ENCODE measurements at regions not wholly inside any gene's neighbourhood (a gene's known extent, or its start where the extent isn't known, plus 50 kb on each side); places are given as distances from the start of the nearest gene placed in this dataset.

DNA sequence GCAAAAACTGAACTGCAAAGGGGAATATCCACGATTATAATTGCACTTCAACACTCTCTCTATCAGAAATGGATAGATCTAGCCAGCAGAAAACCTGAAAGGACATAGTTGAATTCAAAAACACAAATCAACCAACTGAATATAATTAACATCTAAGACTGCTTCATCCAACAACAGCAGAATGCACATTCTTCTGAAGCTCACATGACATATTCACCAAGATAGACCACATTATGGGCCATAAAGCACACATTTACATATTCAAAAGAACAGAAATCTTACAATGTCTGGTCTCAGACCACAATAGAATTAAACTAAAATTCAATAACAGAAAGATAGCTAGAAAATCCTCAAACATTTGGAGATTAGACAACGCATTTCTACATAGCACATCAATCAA, 118.3 kb downstream of the FBXO4 start (continued):
- TF ChIP-seq TEAD4 (CRISPR knock-in tag; IDR thresholded peaks at IDR 0.05) (no peak), ELF4 (CRISPR knock-in tag; IDR thresholded peaks at IDR 0.05; ENCODE audit: low read depth) (no peak)
- TF ChIP-seq, protein P1, sequence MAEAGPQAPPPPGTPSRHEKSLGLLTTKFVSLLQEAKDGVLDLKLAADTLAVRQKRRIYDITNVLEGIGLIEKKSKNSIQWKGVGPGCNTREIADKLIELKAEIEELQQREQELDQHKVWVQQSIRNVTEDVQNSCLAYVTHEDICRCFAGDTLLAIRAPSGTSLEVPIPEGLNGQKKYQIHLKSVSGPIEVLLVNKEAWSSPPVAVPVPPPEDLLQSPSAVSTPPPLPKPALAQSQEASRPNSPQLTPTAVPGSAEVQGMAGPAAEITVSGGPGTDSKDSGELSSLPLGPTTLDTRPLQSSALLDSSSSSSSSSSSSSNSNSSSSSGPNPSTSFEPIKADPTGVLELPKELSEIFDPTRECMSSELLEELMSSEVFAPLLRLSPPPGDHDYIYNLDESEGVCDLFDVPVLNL (CRISPR knock-in tag; IDR thresholded peaks at IDR 0.05; ENCODE audit: borderline replicate concordance, low read depth): no peak
- TF ChIP-seq, protein P2, sequence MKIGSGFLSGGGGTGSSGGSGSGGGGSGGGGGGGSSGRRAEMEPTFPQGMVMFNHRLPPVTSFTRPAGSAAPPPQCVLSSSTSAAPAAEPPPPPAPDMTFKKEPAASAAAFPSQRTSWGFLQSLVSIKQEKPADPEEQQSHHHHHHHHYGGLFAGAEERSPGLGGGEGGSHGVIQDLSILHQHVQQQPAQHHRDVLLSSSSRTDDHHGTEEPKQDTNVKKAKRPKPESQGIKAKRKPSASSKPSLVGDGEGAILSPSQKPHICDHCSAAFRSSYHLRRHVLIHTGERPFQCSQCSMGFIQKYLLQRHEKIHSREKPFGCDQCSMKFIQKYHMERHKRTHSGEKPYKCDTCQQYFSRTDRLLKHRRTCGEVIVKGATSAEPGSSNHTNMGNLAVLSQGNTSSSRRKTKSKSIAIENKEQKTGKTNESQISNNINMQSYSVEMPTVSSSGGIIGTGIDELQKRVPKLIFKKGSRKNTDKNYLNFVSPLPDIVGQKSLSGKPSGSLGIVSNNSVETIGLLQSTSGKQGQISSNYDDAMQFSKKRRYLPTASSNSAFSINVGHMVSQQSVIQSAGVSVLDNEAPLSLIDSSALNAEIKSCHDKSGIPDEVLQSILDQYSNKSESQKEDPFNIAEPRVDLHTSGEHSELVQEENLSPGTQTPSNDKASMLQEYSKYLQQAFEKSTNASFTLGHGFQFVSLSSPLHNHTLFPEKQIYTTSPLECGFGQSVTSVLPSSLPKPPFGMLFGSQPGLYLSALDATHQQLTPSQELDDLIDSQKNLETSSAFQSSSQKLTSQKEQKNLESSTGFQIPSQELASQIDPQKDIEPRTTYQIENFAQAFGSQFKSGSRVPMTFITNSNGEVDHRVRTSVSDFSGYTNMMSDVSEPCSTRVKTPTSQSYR (CRISPR knock-in tag; IDR thresholded peaks at IDR 0.05): no peak

DNA sequence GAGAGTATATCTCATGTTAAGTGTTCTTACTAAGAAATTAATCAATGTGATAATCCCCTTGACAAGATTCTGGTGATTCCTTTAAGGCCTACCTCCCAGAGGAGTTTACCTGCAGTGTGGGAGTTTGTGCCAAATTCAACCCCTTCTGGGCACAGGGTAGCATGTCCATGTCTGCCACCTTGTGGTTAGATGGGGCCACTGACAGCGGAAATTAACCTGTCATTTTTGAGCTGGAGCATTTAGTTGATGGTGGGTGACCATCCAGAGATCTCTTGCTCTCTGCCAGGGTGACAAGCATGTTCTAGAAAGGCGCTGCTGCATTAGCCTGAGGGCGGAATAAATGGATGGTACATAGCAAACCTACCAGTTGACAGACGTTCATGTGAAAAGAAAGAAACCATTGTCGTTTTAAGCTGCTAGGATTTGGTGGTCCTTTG, 132.2 kb downstream of the FBXO4 start:
- Mint-ChIP-seq H3K27me3 (ENCODE audit: low read depth) (no peaks in the 10 kb centered on the region), H3K27ac (no peak overlapping the region), H3K36me3 (no peaks in the 10 kb centered on the region), H3K9me3 (no peaks in the 10 kb centered on the region), H3K4me3 (no peak overlapping the region), H3K4me1 (peaks cover 3% of the 10 kb centered on the region; the same call in 1 of the 2 replicates)
- TF ChIP-seq, protein P3, sequence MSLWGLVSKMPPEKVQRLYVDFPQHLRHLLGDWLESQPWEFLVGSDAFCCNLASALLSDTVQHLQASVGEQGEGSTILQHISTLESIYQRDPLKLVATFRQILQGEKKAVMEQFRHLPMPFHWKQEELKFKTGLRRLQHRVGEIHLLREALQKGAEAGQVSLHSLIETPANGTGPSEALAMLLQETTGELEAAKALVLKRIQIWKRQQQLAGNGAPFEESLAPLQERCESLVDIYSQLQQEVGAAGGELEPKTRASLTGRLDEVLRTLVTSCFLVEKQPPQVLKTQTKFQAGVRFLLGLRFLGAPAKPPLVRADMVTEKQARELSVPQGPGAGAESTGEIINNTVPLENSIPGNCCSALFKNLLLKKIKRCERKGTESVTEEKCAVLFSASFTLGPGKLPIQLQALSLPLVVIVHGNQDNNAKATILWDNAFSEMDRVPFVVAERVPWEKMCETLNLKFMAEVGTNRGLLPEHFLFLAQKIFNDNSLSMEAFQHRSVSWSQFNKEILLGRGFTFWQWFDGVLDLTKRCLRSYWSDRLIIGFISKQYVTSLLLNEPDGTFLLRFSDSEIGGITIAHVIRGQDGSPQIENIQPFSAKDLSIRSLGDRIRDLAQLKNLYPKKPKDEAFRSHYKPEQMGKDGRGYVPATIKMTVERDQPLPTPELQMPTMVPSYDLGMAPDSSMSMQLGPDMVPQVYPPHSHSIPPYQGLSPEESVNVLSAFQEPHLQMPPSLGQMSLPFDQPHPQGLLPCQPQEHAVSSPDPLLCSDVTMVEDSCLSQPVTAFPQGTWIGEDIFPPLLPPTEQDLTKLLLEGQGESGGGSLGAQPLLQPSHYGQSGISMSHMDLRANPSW (CRISPR knock-in tag; conservative IDR thresholded peaks at IDR 0.05; ENCODE audit: low read depth): no peak
- TF ChIP-seq, protein P4, sequence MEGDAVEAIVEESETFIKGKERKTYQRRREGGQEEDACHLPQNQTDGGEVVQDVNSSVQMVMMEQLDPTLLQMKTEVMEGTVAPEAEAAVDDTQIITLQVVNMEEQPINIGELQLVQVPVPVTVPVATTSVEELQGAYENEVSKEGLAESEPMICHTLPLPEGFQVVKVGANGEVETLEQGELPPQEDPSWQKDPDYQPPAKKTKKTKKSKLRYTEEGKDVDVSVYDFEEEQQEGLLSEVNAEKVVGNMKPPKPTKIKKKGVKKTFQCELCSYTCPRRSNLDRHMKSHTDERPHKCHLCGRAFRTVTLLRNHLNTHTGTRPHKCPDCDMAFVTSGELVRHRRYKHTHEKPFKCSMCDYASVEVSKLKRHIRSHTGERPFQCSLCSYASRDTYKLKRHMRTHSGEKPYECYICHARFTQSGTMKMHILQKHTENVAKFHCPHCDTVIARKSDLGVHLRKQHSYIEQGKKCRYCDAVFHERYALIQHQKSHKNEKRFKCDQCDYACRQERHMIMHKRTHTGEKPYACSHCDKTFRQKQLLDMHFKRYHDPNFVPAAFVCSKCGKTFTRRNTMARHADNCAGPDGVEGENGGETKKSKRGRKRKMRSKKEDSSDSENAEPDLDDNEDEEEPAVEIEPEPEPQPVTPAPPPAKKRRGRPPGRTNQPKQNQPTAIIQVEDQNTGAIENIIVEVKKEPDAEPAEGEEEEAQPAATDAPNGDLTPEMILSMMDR (IDR thresholded peaks at IDR 0.05): peak; percentile 64; the same call in 1 of the 2 replicates
- DNase-seq (ENCODE audit: low spot score) (peak; percentile 72), ATAC-seq (peak; percentile 97)
- ChIA-PET POLR2A (no interaction called here), CTCF (interaction anchor here (0.6 to 2.3 kb wide), 49 partner anchors 9 to 832 kb away, joined by 3 to 34 read pairs (median 4); partner anchors contain the start of genes FBXO4, GHR and RIMOC1)

DNA sequence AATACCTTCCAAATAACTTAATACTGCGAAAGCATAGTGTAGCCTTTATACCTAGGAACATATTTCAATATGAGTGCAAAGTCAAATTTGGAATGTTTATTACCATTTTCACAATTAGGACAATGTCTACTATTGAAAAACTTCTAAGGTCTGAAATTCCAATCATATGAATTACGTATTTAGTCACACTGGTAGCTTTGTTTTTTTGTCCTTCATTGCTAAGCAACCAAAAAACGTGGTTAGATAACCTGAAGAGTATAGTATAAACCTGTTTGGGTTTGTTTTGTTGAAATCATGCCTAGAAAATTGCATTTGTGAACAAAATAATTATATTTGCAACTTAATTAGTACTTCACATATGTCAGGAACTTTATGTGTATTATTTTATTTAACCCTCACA, 134.2 kb downstream of the FBXO4 start:
- H3K27ac Mint-ChIP-seq: no peak overlapping the region
- TF ChIP-seq ZNF219 (CRISPR knock-in tag; IDR thresholded peaks at IDR 0.05; ENCODE audit: borderline replicate concordance): no peak
- TF ChIP-seq, protein P5, sequence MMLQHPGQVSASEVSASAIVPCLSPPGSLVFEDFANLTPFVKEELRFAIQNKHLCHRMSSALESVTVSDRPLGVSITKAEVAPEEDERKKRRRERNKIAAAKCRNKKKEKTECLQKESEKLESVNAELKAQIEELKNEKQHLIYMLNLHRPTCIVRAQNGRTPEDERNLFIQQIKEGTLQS (CRISPR knock-in tag; conservative IDR thresholded peaks at IDR 0.05): no peak
- TF ChIP-seq ZNF396 (CRISPR knock-in tag; IDR thresholded peaks at IDR 0.05; ENCODE audit: borderline replicate concordance): no peak
- TF ChIP-seq, protein P6, sequence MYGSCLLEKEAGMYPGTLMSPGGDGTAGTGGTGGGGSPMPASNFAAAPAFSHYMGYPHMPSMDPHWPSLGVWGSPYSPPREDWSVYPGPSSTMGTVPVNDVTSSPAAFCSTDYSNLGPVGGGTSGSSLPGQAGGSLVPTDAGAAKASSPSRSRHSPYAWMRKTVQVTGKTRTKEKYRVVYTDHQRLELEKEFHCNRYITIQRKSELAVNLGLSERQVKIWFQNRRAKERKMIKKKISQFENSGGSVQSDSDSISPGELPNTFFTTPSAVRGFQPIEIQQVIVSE (CRISPR knock-in tag; IDR thresholded peaks at IDR 0.05; ENCODE audit: borderline replicate concordance): no peak
- TF ChIP-seq, protein P7, sequence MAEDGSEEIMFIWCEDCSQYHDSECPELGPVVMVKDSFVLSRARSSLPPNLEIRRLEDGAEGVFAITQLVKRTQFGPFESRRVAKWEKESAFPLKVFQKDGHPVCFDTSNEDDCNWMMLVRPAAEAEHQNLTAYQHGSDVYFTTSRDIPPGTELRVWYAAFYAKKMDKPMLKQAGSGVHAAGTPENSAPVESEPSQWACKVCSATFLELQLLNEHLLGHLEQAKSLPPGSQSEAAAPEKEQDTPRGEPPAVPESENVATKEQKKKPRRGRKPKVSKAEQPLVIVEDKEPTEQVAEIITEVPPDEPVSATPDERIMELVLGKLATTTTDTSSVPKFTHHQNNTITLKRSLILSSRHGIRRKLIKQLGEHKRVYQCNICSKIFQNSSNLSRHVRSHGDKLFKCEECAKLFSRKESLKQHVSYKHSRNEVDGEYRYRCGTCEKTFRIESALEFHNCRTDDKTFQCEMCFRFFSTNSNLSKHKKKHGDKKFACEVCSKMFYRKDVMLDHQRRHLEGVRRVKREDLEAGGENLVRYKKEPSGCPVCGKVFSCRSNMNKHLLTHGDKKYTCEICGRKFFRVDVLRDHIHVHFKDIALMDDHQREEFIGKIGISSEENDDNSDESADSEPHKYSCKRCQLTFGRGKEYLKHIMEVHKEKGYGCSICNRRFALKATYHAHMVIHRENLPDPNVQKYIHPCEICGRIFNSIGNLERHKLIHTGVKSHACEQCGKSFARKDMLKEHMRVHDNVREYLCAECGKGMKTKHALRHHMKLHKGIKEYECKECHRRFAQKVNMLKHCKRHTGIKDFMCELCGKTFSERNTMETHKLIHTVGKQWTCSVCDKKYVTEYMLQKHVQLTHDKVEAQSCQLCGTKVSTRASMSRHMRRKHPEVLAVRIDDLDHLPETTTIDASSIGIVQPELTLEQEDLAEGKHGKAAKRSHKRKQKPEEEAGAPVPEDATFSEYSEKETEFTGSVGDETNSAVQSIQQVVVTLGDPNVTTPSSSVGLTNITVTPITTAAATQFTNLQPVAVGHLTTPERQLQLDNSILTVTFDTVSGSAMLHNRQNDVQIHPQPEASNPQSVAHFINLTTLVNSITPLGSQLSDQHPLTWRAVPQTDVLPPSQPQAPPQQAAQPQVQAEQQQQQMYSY (CRISPR knock-in tag; IDR thresholded peaks at IDR 0.05): no peak
- TF ChIP-seq ZNF317 (CRISPR knock-in tag; IDR thresholded peaks at IDR 0.05; ENCODE audit: borderline replicate concordance, low read depth): no peak
- no peak for TF ChIP-seq ZNF121 (CRISPR knock-in tag; IDR thresholded peaks at IDR 0.05)
- TF ChIP-seq, protein P8, sequence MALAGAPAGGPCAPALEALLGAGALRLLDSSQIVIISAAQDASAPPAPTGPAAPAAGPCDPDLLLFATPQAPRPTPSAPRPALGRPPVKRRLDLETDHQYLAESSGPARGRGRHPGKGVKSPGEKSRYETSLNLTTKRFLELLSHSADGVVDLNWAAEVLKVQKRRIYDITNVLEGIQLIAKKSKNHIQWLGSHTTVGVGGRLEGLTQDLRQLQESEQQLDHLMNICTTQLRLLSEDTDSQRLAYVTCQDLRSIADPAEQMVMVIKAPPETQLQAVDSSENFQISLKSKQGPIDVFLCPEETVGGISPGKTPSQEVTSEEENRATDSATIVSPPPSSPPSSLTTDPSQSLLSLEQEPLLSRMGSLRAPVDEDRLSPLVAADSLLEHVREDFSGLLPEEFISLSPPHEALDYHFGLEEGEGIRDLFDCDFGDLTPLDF (CRISPR knock-in tag; IDR thresholded peaks at IDR 0.05): no peak
- TF ChIP-seq, protein P9, sequence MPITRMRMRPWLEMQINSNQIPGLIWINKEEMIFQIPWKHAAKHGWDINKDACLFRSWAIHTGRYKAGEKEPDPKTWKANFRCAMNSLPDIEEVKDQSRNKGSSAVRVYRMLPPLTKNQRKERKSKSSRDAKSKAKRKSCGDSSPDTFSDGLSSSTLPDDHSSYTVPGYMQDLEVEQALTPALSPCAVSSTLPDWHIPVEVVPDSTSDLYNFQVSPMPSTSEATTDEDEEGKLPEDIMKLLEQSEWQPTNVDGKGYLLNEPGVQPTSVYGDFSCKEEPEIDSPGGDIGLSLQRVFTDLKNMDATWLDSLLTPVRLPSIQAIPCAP (CRISPR knock-in tag; IDR thresholded peaks at IDR 0.05): no peak
- TF ChIP-seq TEAD1 (CRISPR knock-in tag; IDR thresholded peaks at IDR 0.05): no peak

More for the DNA sequence above, 134.2 kb downstream of the FBXO4 start:
- Mint-ChIP-seq H3K27me3 (ENCODE audit: low read depth) (no peaks in the 10 kb centered on the region), H3K4me1 (peaks cover 3% of the 10 kb centered on the region; the same call in 1 of the 2 replicates), H3K9me3 (no peaks in the 10 kb centered on the region), H3K36me3 (no peaks in the 10 kb centered on the region), H3K4me3 (no peak overlapping the region)
- DNase-seq (ENCODE audit: low spot score) (no peak), ATAC-seq (no peak)
- ChIA-PET POLR2A (no interaction called here), CTCF (interaction anchor here (0.7 kb wide), 1 partner anchor 203 kb away, joined by 3 read pairs; no protein-coding TSS in a partner anchor)
